Peyer's patch (tissue), 4 donors: ENCODE measurements at regions not wholly inside any gene's neighbourhood (a gene's known extent, or its start where the extent isn't known, plus 50 kb on each side); places are given as distances from the start of the nearest gene placed in this dataset.

ENCODE experiments used
- DNase-seq, 3 donors: peaks; one replicate each; pipeline ENCODE4 v3.0.0-alpha.2; 2017 to 2019
- H3K27ac ChIP-seq, 4 donors: fragments of 200-600 bp; sonication (generic); one replicate each; pipeline ENCODE4 v1.5.1; 2016 to 2019
- H3K27me3 ChIP-seq, 2 donors: fragments of 200-600 bp; sonication (generic); one replicate each; pipeline ENCODE4 v1.5.1; 2019
- H3K36me3 ChIP-seq, 3 donors: fragments of 200-600 bp; sonication (generic); one replicate each; pipeline ENCODE4 v1.5.1; 2016 to 2019
- H3K4me1 ChIP-seq, 4 donors: fragments of 200-600 bp; sonication (generic); one replicate each; pipeline ENCODE4 v1.5.1; 2016 to 2019
- H3K4me3 ChIP-seq, 4 donors: fragments of 200-600 bp; sonication (generic); 1 replicate in 3 of 4; 2 replicates in 1 of 4; pipeline ENCODE4 v1.5.1; 2016 to 2019; ENCODE audit warnings: mild to moderate bottlenecking in 1 of 4
- H3K9me3 ChIP-seq, 4 donors: fragments of 200-600 bp; sonication (generic); one replicate each; pipeline ENCODE4 v1.5.1; 2016 to 2019; ENCODE audit warnings: mild to moderate bottlenecking in 1 of 4
- POLR2A ChIP-seq, 2 donors: fragments of 450-650 bp; IDR thresholded peaks; one replicate each; pipeline ENCODE4 v1.5.1; 2017; ENCODE audit warnings: antibody characterized with exemption in 2 of 2, mild to moderate bottlenecking in 2 of 2, moderate library complexity in 2 of 2
- TF ChIP-seq, protein P1 (sequence below), 6 experiments: fragments of 450-650 bp in 4 of 6; fragments of 200-600 bp in 2 of 6; sonication (generic) in 1 of 6; IDR thresholded peaks; one replicate each; pipeline ENCODE4 v1.5.1; 2017 to 2019; ENCODE audit warnings: antibody characterized with exemption in 6 of 6, mild to moderate bottlenecking in 3 of 6, moderate library complexity in 1 of 6

DNA sequence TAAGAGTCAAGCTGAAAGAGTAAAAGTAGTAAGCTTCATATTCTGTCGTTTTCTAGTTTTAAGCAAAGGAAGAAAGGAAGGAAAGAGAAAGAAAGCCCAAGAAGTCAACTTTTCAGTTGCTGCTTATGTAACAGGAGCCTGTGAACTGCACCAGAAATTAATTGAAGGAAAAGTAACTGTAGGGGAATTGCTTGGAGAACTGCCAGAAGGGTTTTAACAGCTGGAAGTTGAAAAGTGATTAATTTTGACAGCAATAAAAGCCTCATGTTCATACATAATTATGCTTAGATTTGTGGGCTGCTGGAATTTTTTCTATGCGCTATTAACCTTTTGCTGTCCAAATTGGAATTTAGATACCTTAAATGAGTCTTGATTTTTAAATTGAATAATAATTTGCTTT, 255.7 kb downstream of the ENC1 start:
- no peak overlapping the region for H3K27ac ChIP-seq
- no peaks in the 10 kb centered on the region for H3K36me3 ChIP-seq
- no peak for DNase-seq
- TF ChIP-seq, protein P1, sequence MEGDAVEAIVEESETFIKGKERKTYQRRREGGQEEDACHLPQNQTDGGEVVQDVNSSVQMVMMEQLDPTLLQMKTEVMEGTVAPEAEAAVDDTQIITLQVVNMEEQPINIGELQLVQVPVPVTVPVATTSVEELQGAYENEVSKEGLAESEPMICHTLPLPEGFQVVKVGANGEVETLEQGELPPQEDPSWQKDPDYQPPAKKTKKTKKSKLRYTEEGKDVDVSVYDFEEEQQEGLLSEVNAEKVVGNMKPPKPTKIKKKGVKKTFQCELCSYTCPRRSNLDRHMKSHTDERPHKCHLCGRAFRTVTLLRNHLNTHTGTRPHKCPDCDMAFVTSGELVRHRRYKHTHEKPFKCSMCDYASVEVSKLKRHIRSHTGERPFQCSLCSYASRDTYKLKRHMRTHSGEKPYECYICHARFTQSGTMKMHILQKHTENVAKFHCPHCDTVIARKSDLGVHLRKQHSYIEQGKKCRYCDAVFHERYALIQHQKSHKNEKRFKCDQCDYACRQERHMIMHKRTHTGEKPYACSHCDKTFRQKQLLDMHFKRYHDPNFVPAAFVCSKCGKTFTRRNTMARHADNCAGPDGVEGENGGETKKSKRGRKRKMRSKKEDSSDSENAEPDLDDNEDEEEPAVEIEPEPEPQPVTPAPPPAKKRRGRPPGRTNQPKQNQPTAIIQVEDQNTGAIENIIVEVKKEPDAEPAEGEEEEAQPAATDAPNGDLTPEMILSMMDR (IDR thresholded peaks at IDR 0.05): no peak
- TF ChIP-seq POLR2A (IDR thresholded peaks at IDR 0.05): no peak
- no peak overlapping the region for H3K4me3 ChIP-seq
- H3K4me1 ChIP-seq: no peaks in the 10 kb centered on the region
- H3K9me3 ChIP-seq: no peaks in the 10 kb centered on the region
- no peaks in the 10 kb centered on the region for H3K27me3 ChIP-seq

DNA sequence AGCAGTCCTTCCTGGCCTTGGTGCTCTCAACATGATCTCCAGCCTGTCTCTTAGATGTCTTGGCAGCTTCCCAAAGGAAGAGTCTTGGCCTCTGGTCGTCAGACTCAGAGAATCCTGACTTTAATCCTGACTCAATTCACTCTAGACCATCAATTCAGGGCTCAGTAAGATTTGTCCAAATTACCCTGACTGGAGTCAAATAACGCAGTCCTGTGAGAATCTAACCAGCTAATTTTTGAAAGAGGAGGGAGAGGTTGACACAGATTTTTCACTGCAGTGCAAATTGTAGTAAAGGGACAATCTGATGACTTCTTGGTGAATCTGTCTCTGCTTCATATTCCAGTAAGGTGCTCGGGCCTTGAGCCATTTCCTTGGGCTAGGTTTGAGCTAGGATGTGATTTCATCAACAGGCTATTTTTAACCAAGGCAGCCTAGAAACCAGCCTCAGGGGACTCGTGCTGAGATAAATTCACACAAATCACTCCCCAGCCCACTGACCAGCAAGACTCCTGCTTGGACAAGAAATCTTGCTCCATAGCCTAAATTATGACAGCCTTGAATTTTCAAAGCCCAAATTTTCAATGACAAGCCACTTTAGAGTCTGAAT, 257.4 kb downstream of the ENC1 start:
- H3K27ac ChIP-seq: peak overlapping the region in 2 of 4 donors; percentile 18 to 25
- H3K4me3 ChIP-seq: no peak overlapping the region
- DNase-seq: no peak
- H3K36me3 ChIP-seq: no peaks in the 10 kb centered on the region
- H3K27me3 ChIP-seq: no peaks in the 10 kb centered on the region
- no peaks in the 10 kb centered on the region for H3K9me3 ChIP-seq
- TF ChIP-seq, protein P1 (IDR thresholded peaks at IDR 0.05): no peak
- no peak for TF ChIP-seq POLR2A (IDR thresholded peaks at IDR 0.05)
- H3K4me1 ChIP-seq: no peaks in the 10 kb centered on the region

- Histone ChIP-seq H3K36me3 (no peaks in the 10 kb centered on the region), H3K4me3 (no peak overlapping the region), H3K27ac (peak overlapping the region in 1 of 4 donors; percentile 18), H3K27me3 (no peaks in the 10 kb centered on the region), H3K4me1 (no peaks in the 10 kb centered on the region), H3K9me3 (no peaks in the 10 kb centered on the region)
- no peak for TF ChIP-seq POLR2A (IDR thresholded peaks at IDR 0.05)
- TF ChIP-seq, protein P1 (IDR thresholded peaks at IDR 0.05): no peak
- DNase-seq: no peak
Observed at GRCh38 chr5:74382123-74382855, 258.2 kb downstream of the ENC1 start.

- H3K4me3 ChIP-seq: no peak overlapping the region
- no peaks in the 10 kb centered on the region for H3K27me3 ChIP-seq
- H3K36me3 ChIP-seq: no peaks in the 10 kb centered on the region
- H3K9me3 ChIP-seq: no peaks in the 10 kb centered on the region
- DNase-seq: no peak
- no peak for TF ChIP-seq POLR2A (IDR thresholded peaks at IDR 0.05)
- TF ChIP-seq, protein P1 (IDR thresholded peaks at IDR 0.05): no peak
- H3K4me1 ChIP-seq: no peaks in the 10 kb centered on the region
- no peak overlapping the region for H3K27ac ChIP-seq
Observed at GRCh38 chr5:74380193-74380592, 260.3 kb downstream of the ENC1 start.

DNA sequence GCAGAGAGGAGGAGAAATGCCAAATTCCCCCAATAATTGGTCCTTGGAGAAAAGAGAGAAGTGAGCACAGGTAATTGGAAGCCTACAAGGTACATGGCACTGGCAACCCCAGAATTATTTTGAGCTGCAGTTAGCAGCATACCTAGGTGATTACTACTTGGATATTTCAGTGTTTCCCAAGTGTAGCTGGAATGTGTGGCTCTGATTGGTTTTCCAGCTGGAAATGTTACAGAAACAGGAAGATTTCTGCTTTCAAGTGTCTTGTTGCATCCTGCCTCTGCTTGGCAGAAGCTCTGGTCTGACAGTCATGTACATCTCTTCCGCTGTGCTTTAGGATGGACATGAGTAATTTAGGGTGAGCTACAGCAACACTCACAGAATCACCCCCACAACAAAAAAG, 262.1 kb downstream of the ENC1 start:
- DNase-seq: no peak
- TF ChIP-seq, protein P1 (IDR thresholded peaks at IDR 0.05): no peak
- no peak for TF ChIP-seq POLR2A (IDR thresholded peaks at IDR 0.05)
- Histone ChIP-seq H3K4me1 (no peaks in the 10 kb centered on the region), H3K27ac (no peak overlapping the region), H3K36me3 (no peaks in the 10 kb centered on the region), H3K9me3 (no peaks in the 10 kb centered on the region), H3K4me3 (no peak overlapping the region), H3K27me3 (no peaks in the 10 kb centered on the region)
